ENCODE measurements at regions not wholly inside any gene's neighbourhood (a gene's known extent, or its start where the extent isn't known, plus 50 kb on each side); places are given as distances from the start of the nearest gene placed in this dataset.

DNA sequence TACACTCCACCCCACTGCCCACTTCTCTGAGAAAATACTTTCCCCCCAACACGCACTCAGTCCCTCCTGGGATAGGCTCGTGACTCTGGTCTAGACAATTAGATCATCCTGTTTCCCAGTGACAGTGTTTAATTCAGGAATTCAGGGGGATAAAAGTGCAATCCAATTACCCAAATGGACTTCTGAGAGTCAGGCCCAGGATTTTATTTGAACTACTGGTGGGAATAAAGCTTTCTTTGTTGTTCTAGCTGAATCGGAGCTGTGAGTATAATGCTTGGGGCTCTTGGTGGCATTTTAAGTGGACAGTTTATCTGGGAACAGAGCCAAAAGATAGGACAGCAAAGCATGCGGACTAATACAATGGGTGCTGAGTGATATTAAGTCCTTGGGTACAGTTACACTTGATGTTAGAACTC lies 683.3 kb downstream of the MAT2B start:
- TF ChIP-seq, protein P1, sequence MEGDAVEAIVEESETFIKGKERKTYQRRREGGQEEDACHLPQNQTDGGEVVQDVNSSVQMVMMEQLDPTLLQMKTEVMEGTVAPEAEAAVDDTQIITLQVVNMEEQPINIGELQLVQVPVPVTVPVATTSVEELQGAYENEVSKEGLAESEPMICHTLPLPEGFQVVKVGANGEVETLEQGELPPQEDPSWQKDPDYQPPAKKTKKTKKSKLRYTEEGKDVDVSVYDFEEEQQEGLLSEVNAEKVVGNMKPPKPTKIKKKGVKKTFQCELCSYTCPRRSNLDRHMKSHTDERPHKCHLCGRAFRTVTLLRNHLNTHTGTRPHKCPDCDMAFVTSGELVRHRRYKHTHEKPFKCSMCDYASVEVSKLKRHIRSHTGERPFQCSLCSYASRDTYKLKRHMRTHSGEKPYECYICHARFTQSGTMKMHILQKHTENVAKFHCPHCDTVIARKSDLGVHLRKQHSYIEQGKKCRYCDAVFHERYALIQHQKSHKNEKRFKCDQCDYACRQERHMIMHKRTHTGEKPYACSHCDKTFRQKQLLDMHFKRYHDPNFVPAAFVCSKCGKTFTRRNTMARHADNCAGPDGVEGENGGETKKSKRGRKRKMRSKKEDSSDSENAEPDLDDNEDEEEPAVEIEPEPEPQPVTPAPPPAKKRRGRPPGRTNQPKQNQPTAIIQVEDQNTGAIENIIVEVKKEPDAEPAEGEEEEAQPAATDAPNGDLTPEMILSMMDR (IDR thresholded peaks at IDR 0.05; ENCODE audit: insufficient read depth, low read length), result no peak
- no peak for DNase-seq (ENCODE audit: low read depth)

DNA sequence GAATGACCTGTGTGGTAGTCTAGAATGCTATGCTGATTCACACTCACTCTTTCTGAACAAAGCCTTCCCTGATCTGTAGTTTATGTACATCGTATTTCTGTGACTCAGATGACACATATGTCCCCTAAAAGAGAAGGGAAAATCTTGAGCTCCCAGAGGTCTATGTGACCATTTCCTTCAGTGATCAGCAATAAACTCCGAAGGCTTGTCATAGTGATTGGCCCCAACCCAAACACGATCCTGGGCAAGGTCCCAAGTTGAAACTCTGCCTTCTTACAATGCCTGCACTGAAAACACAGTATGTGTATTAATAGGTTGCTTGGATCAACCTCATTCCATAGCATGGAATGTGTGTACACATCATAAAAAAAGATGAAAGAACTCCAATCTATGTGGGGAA lies 685.8 kb downstream of the MAT2B start:
- no peak overlapping the region for H3K4me3 ChIP-seq (ENCODE audit: low read depth, low read length)
- DNase-seq (ENCODE audit: low read depth), result peak; percentile 83
- TF ChIP-seq, protein P1 (IDR thresholded peaks at IDR 0.05; ENCODE audit: insufficient read depth, low read length), result no peak

More for the DNA sequence above, 683.3 kb downstream of the MAT2B start:
- no peak overlapping the region for H3K4me3 ChIP-seq (ENCODE audit: low read depth, low read length)

DNA sequence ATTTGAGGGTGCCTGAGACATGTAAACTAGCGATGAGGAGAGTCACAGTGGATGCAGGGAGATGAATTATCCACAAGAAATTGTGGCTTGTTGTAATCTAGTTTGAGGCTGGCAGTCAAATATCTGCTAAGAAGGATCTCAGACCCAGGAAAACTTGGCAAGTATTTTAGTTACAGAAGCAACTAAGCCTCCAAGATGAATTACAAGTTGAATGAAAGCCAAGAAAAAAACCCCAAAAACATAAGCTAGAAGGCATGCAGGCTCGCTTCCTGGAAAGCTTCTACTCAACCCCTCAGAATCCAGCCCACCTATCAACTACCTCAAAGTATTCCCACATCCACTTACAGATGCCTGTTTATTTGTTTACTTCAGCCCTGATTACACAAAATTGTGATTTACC lies 696.9 kb downstream of the MAT2B start:
- DNase-seq (ENCODE audit: low read depth), result peak; percentile 83
- H3K4me3 ChIP-seq (ENCODE audit: low read depth, low read length), result no peak overlapping the region
- TF ChIP-seq, protein P1 (IDR thresholded peaks at IDR 0.05; ENCODE audit: insufficient read depth, low read length), result no peak

DNA sequence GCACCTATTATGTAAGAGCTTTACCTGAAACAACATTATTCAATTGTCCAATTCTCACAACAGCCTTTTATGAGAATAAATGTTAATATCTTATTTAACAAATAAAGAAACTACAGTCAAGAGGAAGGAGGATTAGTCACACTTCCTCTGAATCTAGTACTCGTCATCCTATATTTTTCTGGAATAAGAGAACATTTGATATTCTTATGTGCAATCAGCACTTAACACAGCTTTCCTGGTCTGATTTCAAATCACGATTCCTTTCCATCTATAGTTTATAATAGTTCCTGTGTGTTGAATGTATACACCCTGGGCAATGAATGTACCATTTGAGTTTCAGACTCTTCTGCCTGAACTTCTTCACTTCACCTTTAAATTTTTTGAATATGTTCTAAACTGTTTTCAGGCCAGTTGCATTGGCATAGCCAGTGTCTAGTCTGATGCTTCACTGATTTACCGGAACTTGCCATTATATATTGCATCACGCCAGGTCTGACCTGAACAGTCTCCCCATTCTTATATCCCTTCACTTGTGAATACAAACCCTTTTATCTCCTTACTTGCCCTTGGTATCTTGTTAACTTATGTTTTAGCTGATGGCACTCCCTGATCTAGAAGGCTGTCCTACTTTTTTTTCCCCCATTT lies 698.3 kb downstream of the MAT2B start:
- TF ChIP-seq, protein P1 (IDR thresholded peaks at IDR 0.05; ENCODE audit: insufficient read depth, low read length), result no peak
- H3K4me3 ChIP-seq (ENCODE audit: low read depth, low read length), result no peak overlapping the region
- DNase-seq (ENCODE audit: low read depth), result peak; percentile 58

DNA sequence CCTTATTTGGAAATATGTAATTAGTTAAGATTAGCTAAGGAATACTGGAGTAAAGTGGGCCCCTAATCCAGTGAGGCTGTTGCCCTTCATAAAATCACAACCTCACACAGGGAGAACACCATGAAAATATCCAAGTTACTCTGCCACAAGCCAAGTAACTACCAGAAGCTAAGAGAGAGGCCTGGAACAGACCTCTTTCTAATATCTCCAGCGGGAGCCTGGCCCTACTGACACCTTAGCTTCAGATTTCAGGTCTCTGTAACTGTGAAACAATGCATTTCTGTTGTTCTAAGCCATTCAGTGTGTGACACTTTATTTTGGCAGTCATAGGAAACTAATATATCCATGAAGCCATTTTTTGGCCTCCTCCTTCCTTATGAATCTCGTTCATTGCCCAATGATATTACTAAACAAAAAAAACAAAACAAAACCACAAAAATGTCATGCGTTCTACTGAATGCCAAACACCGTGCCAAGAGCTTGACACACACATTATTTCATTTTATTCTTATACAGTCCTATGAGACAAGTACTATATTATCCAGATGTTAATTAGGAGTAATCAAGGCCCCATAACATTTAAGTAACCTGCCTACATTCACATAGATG lies 699.0 kb downstream of the MAT2B start:
- TF ChIP-seq, protein P1 (IDR thresholded peaks at IDR 0.05; ENCODE audit: insufficient read depth, low read length), result no peak
- no peak overlapping the region for H3K4me3 ChIP-seq (ENCODE audit: low read depth, low read length)
- DNase-seq (ENCODE audit: low read depth), result peak; percentile 93

DNA sequence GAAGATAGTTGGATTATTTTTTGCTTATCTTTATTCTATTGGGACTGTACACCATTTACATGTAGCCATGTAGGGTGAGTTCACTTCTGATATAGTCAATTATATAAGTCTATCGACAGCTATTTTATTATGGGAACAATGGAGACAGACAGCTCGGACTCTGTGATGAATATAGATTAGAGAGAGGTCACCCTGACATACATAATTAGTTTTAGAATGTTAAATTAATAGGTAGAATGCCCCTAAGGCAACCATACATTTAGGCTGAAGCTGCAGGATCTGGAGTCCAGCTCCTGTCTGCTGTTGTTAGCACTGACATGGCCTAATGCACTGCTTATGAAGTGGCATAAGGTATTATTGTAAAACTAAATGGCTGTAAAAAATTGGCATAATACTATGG lies 700.8 kb downstream of the MAT2B start:
- DNase-seq (ENCODE audit: low read depth), result no peak
- H3K4me3 ChIP-seq (ENCODE audit: low read depth, low read length), result no peak overlapping the region
- TF ChIP-seq, protein P1 (IDR thresholded peaks at IDR 0.05; ENCODE audit: insufficient read depth, low read length), result no peak
